HepG2 (cell line): ENCODE measurements at regions not wholly inside any gene's neighbourhood (a gene's known extent, or its start where the extent isn't known, plus 50 kb on each side); places are given as distances from the start of the nearest gene placed in this dataset.
"Not testable (repeated sequence)": the region's sequence is repeated elsewhere in the genome, so short reads cannot be mapped to it uniquely, and the experiment has no call there.

Experiments used
- ATAC-seq: fragments of 200-7000 bp; cut with Tn5 transposase; 3 replicates; pipeline ENCODE4 v1.9.1; 2020; ENCODE audit warnings: mild to moderate bottlenecking, moderate library complexity
- BruUV-seq: library from RNA; stranded (reverse); fragments of 400-500 nt; replicated peaks from 2 replicates; lab custom pipeline; 2021; lab: Mats Ljungman, UMichigan
- CTCF ChIA-PET: fragments of 300-600 bp; formaldehyde crosslinking; extraction: SDS; loops from one replicate; lab custom pipeline; 2021; ENCODE audit warnings: low total read pairs, inconsistent platforms, low intra/inter-chr PET ratio; lab: Yijun Ruan, JAX
- POLR2A ChIA-PET: fragments of 350-600 bp; sonication (Branson Sonifier 250); formaldehyde crosslinking; loops from one replicate; lab custom pipeline; 2020; ENCODE audit warnings: antibody characterized with exemption, inconsistent platforms; lab: Yijun Ruan, JAX
- DNase-seq: peaks from one replicate; pipeline ENCODE4 v3.0.0-alpha.2; 2015; ENCODE audit warnings: low spot score
- FAIRE-seq: peaks from 3 replicates; lab custom pipeline; 2011; peaks lifted over from hg19 to GRCh38; lab: Jason Lieb, UNC
- H2AFZ ChIP-seq: one replicate; pipeline ENCODE4 v1.6.1; 2011; ENCODE audit warnings: low read length, inconsistent platforms
- H3K27ac ChIP-seq: fragments of 300-600 bp; 3 replicates; pipeline ENCODE4 v1.8.0; 2011; ENCODE audit warnings: mixed run types, mild to moderate bottlenecking, mixed read lengths, low read length, inconsistent platforms; ENCODE audit not compliant: insufficient read depth; ENCODE audit errors: extremely low read length
- H3K27me3 ChIP-seq, 2 experiments: fragments of 200-600 bp in 1 of 2; 2 replicates in 1 of 2; 3 replicates in 1 of 2; pipeline versions ENCODE4 v1.6.0 to v1.8.0; 2011; ENCODE audit warnings: low read length in 2 of 2, mild to moderate bottlenecking in 2 of 2, moderate library complexity in 2 of 2, inconsistent platforms in 1 of 2; ENCODE audit not compliant: insufficient read depth in 2 of 2, control insufficient read depth in 1 of 2
- H3K36me3 ChIP-seq, 2 experiments: fragments of 200-600 bp in 1 of 2; replicated peaks in 1 of 2; 2 replicates in 1 of 2; 3 replicates in 1 of 2; pipeline versions ENCODE4 v1.5.1 to v1.8.0; 2011; ENCODE audit warnings: low read length in 2 of 2, inconsistent platforms in 1 of 2; ENCODE audit not compliant: insufficient read depth in 2 of 2, control insufficient read depth in 1 of 2
- H3K4me1 ChIP-seq: 2 replicates; pipeline ENCODE4 v1.5.1; 2012; ENCODE audit warnings: low read length, inconsistent platforms; ENCODE audit not compliant: insufficient read depth
- H3K4me2 ChIP-seq: 2 replicates; pipeline ENCODE4 v1.6.0; 2011; ENCODE audit warnings: low read depth, low read length, inconsistent platforms
- H3K4me3 ChIP-seq, 3 experiments: fragments of 200-600 bp in 1 of 3; sonication (generic), shearing (Covaris generic) in 1 of 3; replicated peaks in 1 of 3; 2 replicates each; pipeline ENCODE4 v1.5.1; 2011 to 2016; ENCODE audit warnings: low read length in 3 of 3, inconsistent platforms in 2 of 3, low read depth in 2 of 3, mild to moderate bottlenecking in 2 of 3, control low read depth in 1 of 3, mixed read lengths in 1 of 3; ENCODE audit not compliant: insufficient read depth in 1 of 3
- H3K79me2 ChIP-seq: one replicate; pipeline ENCODE4 v1.6.1; 2011; ENCODE audit warnings: low read length, inconsistent platforms; ENCODE audit not compliant: insufficient read depth
- H3K9ac ChIP-seq: 2 replicates; pipeline ENCODE4 v1.6.0; 2011; ENCODE audit warnings: mild to moderate bottlenecking, low read depth, low read length, inconsistent platforms; ENCODE audit not compliant: insufficient read depth
- H3K9me3 ChIP-seq: 2 replicates; pipeline ENCODE4 v1.5.1; 2012; ENCODE audit warnings: mild to moderate bottlenecking, low read length
- H4K20me1 ChIP-seq: 2 replicates; pipeline ENCODE4 v1.6.0; 2011; ENCODE audit warnings: inconsistent platforms, mild to moderate bottlenecking, low read length, moderate library complexity; ENCODE audit not compliant: insufficient read depth
- SP4 ChIP-seq: sonication (generic); formaldehyde crosslinking; IDR thresholded peaks from 2 replicates; pipeline ENCODE4 v1.8.1; 2023; ENCODE audit warnings: mild to moderate bottlenecking, missing genetic modification reagents
- ZGPAT ChIP-seq: IDR thresholded peaks from 2 replicates; pipeline ENCODE4 v1.6.1; 2016; ENCODE audit warnings: mild to moderate bottlenecking
- WGBS: methylation state at CpG from one replicate; pipeline ENCODE4 v1.1.6; 2017; ENCODE audit warnings: low lambda C conversion rate; 5-methylcytosine and 5-hydroxymethylcytosine counted together
- in situ Hi-C: cut with HindIII; loops from 2 replicates; pipeline ENCODE4 v1.10.0; 2017; ENCODE audit warnings: low pct_unique_long_range_greater_than_20kb; ENCODE audit not compliant: extremely low pct_ligation_motif_present
- intact Hi-C: fragments of 100-400 bp; cut with micrococcal nuclease; formaldehyde crosslinking; loops from one replicate; pipeline ENCODE4 v1.10.0; 2022; ENCODE audit not compliant: unreplicated experiment

GRCh38 chr7:9608560-9608959 is 1175.2 kb downstream of the NXPH1 start (continued):
- TF ChIP-seq ZGPAT (no peak), SP4 (no peak)

GRCh38 chr7:9620899-9621298 is 1187.5 kb downstream of the NXPH1 start:
- ATAC-seq, H3K27me3 ChIP-seq, intact Hi-C loops, H3K4me3 ChIP-seq, H2AFZ ChIP-seq, H3K4me1 ChIP-seq, FAIRE-seq, CTCF ChIA-PET, BruUV-seq, H4K20me1 ChIP-seq, in situ Hi-C loops, POLR2A ChIA-PET, H3K27ac ChIP-seq, H3K36me3 ChIP-seq, H3K9ac ChIP-seq, H3K4me2 ChIP-seq, H3K79me2 ChIP-seq, DNase-seq: not testable (repeated sequence)
- 40% methylated on average over 1 of the region's 6 CpGs for WGBS
- H3K9me3 ChIP-seq = peaks cover 42% of the 10 kb centered on the region

GRCh38 chr7:9621306-9621902 is 1188.0 kb downstream of the NXPH1 start:
- DNase-seq, H3K4me1 ChIP-seq, intact Hi-C loops, H3K9ac ChIP-seq, H3K27me3 ChIP-seq, BruUV-seq, in situ Hi-C loops, POLR2A ChIA-PET, H3K4me3 ChIP-seq, H3K36me3 ChIP-seq, FAIRE-seq, ATAC-seq, H3K27ac ChIP-seq, H3K79me2 ChIP-seq, CTCF ChIA-PET, H2AFZ ChIP-seq, H4K20me1 ChIP-seq, H3K4me2 ChIP-seq: not testable (repeated sequence)
- WGBS = 79% methylated on average over 20 of the region's 44 CpGs
- peaks cover 46% of the 10 kb centered on the region for H3K9me3 ChIP-seq
